NCI-H524 (cell line): ENCODE measurements at regions not wholly inside any gene's neighbourhood (a gene's known extent, or its start where the extent isn't known, plus 50 kb on each side); places are given as distances from the start of the nearest gene placed in this dataset.

Experiments
- DNase-seq, 2 experiments: peaks; one replicate each; lab custom pipeline; 2025; lab: John Stamatoyannopoulos, UW

DNA sequence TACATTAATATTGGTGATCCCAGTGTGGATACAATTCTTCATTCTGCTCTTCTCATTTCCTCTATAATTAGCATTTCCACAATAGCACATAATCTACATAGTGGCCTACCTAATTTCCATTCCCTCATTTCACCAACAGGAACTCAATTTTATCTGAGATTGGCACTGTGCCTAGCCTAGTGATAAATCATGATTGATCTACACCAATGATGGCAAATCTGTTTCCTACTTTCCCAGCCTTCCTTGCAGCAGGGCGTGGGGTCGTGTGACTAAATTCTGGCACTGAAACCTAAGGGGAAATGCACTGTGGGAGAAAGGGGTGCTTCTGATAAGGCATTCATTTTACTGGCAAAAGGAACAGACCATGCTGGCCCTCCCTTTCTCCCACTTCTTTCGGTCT, 66.6 kb upstream of the TOM1L1 start:
- DNase-seq, result no peak

DNA sequence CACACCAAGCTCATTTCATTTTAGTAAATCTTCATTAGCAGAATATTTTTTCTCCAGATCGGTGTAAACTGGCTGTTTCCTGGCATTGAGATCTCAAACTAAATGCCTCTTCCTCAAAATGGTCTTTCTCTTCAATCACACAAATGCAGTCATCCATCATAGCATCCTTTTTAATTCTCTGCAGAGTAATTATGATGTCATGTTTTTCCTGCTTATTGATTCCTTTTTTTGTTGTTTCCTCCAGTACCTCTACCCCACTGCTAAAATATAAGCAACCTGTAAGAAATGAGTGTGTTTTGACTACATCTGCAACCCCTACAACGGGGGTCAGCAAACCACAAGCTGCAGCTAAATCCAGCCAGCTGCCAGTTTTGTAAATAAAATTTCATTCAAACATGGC, 65.6 kb upstream of the TOM1L1 start:
- DNase-seq, result no peak

DNA sequence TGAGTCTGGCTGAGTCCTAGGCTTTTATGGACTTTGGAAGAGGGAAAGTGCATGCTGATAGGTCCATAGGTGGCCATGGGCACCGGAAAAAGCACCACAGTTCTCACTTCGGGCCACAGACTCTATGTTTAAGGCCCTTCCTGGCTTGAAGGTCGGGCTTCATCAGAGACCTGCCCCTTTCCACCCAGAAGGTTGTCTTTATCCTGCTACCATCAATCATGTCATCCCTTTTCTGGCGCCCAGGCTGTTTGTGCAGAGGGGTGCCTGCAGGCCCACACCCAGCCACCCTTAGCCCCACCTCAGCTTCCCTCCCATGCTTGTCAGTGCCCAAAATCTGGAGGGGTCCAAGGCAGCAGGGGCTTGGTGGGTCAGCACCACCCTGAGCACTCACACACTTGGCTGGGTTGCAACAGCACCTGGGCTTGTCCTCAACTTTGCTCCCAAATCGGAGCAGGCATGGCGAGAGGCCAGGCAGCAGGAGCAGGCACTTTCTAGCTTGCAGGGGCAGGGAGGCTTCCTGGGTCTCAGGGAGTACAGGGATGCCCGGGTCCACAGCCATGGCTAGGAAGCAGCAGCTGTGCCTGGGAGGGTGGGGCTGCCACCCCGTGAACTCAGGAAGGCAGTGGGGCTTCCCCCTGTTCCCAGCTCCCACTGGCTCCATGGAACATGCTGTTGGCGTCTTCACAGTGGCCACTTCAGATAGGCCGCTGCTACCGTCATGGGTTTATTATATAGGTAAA, 63.8 kb upstream of the TOM1L1 start:
- no peak for DNase-seq

DNA sequence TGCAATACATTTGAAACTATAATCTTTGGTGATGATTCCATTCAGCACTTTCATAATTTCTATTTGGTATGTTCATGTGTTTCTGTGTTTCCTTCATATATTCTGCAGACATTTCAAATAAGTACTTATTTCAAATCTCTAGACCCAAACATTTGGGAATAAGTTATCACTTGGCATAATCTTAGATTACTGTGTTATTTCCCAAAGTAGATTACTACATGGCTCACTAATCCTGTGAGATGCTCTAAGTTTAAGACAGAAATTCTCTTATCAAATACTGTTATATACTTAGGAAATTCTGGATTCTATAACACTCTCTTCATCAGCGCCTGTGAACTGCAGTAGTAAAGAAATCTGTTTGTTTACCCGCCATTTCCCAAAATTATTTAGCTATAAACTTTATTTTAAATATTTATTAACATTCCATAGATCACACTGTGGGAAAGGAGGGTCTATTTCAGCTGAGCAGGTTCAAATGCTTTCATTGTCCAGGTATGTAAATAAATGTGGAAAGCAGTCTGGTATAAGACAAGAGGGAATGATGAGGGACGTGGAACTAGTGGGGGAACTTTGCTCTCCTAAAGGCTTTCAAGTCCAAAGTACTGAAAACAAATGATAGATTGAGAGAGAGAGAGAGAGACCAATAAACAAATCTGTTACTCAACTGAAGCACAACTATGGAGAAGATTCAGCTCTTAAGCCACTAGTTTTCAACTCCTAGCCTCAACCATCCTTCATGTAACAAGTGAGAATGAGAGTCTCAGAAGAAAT, 61.8 kb upstream of the TOM1L1 start:
- no peak for DNase-seq

DNA sequence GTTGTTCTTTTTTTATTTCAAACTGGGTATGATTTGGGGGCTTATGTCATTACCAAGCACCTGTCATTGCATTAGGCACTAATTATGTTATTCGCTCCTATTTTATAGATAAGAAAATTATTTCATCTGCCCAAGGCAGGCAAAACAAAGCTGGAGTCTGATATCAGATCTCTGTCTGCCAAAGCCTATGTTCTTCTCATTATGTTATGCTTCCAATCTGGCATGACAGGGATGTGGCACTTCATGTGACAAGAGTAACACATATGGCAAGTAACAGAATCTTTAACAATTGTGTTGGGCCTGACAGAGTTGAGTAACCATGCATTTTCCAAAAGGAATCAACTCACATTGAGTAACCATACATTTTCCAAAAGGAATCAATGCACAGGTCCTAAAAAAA, 61.2 kb upstream of the TOM1L1 start:
- peak in 1 of 2 experiments; percentile 31 for DNase-seq

DNA sequence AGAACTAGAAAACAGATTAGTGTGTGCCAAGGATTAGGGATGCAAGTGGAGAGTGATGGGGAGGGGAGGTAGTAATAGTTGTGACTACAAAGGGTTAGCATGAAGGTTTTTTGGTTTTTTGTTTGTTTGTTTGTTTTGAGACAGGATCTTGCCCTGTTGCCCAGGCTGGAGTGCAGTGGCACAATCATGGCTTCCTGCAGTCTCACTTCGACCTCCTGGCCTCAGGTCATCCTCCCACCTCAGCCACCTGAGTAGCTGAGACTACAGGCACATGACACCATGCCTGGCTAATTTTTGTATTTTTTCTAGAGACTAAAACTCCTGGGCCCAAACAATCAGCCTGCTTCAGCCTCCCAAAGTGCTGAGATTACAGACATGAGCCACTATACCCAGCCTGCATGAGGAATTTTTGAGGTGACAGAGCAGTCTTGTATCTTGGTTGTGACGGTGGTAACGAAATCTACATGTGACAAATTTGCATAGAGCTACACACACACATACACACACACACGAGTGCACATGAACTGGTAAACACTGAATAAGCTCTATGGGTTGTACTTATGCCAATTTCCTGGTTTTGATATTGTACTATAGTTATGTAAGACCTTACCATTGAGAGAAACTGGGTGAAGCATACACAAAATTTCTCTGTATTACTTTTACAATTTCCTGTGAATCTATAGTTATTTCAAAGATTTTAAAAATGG, 59.6 kb upstream of the TOM1L1 start:
- no peak for DNase-seq

DNA sequence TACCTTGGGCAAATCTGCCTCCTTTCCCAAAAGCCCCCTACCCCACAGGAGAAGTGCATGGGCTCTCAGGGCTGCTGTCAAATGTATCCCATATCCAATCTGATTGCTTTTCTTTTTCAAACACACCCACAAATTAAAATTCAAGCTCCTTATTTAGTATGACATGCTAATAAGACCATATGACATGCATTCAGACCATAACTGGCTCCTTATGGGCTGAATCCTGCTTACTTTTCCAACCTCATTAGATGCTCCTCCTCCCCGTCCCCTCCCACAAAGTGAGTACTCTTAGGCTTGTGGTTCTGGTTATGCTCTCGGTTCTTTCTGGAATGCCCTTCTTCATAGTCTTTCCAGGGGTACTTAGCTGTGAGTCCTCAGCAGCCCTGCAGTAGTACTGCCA, 59.0 kb upstream of the TOM1L1 start:
- no peak for DNase-seq

DNA sequence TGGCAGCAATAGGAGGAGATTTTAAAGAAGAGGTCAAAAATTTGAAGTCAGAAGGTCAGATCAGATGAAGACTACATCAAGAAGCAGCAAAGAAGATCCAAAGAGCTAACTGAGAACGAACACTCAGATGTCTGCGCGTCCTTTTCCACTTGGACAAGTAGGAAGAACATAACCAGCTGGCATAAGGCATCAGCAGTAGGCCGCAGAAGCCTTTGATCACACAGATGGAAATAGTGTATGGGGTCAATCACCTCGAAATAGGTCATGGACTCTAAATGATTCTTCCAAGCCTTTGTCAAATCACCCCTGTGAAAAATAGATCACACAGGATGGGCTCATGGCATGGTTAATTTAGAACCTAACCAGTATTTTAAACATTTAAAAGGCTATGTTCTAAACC, 56.4 kb upstream of the TOM1L1 start:
- DNase-seq, result no peak

DNA sequence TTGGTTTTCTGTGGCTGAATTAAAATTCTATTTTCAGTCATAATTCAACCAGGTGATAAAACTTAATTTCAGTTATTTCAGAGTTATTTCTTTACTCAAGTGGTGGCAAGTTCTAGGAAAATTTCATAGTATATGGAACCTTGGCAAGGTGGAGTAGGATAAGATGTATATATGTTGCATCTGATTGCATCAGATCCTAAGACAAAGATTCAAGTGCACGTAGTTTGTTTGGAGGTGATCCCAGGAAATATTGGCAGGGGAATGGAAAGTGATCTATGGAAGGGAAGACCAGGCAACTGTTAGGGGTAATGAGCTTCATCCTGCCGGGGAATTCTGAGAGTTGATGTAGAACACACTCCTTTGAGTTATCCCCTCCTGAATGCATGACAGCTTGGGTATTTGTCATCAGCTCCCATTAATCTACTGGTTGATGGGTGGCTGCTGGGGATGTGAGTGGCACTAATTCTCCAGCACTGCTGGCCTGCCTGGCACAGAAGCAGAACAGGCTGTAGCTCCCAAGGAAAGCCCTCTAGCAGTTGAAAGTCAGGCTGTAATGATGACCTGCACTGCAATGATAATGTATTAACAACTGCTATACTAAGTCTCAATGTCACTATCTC, 52.2 kb upstream of the TOM1L1 start:
- DNase-seq, result no peak

DNA sequence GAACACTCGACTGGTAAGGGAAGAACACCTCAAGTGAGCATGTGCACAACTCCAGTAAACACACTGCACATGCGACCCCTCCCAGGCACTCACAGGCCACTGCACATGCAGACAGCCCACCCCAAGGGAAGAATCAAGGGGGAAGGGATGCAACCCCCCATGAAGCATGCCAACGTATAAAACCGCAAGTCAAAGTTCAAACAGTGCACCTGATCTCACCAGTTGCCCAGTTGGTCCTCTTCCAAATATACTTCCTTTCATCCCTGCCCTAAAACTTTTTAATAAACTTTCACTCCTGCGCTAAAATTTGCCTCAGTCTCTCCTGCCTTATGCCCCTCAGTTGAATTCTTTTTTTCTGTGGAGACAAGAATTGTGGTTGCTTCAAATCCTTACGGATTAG, 51.0 kb upstream of the TOM1L1 start:
- no peak for DNase-seq
